GM18520 (cell line): ENCODE measurements at regions not wholly inside any gene's neighbourhood (a gene's known extent, or its start where the extent isn't known, plus 50 kb on each side); places are given as distances from the start of the nearest gene placed in this dataset.

Experiments
- ATAC-seq: cut with Tn5 transposase; IDR thresholded peaks from one replicate; pipeline ENCODE4 v1.9.1; 2021; ENCODE audit not compliant: unreplicated experiment

- ATAC-seq: no peak
These were observed 454.9 kb upstream of the CADM1 start for GRCh38 chr11:115959081-115959486.

- no peak for ATAC-seq
These were observed 454.1 kb upstream of the CADM1 start for GRCh38 chr11:115958089-115959000.

- ATAC-seq: no peak
These were observed 451.6 kb upstream of the CADM1 start for GRCh38 chr11:115955803-115956202.

DNA sequence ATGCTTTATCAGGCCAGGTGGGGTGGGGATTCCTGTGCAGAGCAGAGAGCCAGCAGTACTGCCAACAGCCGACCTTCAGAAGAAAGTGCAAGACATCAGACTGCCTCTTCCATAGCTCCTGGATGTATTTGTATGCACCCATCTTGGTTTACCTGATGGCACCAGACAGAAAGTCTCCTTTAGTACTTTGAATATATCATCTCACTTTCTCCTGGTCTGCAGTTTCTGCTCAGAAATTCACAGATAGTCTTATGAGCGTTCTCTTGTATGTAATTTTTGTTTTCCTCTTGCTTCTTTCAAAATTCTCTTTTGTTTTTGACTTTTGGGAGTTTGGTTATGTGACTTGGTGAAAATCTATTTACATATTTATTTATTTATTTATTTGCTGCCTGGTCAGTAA is 446.4 kb upstream of the CADM1 start:
- no peak for ATAC-seq

DNA sequence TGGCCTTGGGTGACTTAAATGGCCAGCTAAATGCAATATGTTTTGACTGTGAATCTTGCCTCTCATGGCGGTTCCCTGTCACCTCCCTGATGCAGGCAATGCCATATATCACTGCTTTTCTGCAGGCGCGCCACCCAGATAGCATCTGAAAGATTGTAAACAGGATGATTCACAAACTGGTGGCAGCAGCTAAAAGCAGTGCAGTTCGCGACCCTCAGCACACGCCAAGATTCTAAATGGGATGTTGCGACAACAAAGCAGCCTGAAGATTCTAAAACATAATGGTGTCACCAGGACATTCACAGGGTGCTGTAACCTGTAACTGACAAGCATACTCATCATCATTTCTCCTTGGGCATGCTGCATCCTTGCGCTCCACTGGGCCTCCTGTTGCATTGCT is 440.4 kb upstream of the CADM1 start:
- no peak for ATAC-seq

GRCh38 chr11:115942011-115942410 is 437.8 kb upstream of the CADM1 start:
- ATAC-seq: no peak

- ATAC-seq: no peak
These were observed 437.3 kb upstream of the CADM1 start for GRCh38 chr11:115941481-115941993.

DNA sequence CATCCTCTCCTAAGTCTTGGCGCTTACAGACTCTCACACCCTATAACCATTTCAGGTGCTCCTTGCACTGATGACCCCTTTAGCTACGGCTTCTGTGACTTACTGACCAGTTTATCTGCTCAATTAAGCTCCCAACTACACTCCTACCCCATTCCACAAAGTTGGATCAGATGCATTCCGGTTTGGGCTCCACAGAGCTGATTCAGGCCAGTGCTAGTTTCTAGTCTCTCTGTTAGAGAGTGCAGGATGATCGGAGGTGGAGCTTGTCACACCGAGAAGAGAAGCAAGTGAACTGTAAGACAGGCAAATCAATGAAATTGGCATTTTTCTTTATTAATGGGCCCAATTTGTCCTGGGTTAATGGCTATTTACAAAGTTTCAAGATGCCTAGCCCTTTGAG is 436.8 kb upstream of the CADM1 start:
- ATAC-seq: no peak

DNA sequence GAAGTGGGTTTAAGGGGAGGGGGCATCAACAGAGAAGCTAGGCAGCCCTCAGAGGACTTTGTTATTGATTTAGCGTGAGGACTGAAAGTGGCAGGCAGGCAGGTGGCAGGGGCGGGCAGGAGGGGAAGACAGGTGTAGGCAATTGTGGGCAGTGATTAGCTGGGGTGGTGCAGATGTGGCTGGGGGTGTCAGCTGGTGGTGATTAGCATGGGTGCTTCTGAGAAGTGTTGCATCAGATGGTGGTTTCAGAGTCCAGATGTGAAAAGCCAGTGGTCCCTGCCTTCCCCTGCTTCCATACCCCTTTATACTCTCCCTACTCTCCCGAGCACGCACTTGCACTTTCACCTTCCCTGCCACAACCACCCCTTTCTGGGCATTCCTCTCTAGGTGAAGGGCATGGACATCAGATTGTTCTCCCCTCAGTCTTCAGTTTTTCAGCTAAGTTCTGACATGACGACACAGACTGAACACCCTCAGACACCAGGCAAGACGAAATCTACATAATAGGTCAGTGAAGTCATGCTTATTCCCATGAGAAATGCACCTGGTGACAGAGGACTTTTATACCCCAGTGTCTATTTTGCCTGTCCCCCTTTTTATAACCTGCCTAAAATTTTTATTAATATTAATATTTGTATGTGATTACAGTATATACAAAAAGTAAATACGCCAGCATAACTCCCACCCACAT is 435.7 kb upstream of the CADM1 start:
- peak; percentile 51 for ATAC-seq

GRCh38 chr11:115939104-115939730 is 435.0 kb upstream of the CADM1 start:
- ATAC-seq: no peak

GRCh38 chr11:115933564-115933963 is 429.3 kb upstream of the CADM1 start:
- ATAC-seq: no peak

GRCh38 chr11:115931548-115932083 is 427.4 kb upstream of the CADM1 start:
- no peak for ATAC-seq

GRCh38 chr11:115930886-115931547 is 426.8 kb upstream of the CADM1 start:
- ATAC-seq: peak; percentile 26

DNA sequence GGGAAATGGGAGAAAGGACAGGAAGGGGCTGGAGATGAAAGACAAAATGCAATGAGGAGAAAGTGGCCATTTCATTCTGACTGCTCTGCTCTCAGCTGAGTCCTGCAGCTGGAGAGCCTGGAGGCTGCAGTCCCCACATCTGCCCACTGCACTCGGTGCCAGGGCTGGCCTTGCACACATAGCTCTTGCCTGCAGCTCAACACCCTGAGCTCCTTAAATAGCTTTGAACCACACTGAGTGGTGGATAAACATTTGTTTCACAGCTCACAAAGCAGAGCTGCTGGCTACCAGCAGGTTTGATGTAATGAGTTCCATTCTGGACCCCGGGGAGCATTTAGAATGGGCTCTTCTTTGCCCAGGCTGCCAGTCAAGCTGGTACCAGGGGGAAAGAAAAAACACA is 426.1 kb upstream of the CADM1 start:
- no peak for ATAC-seq

- peak; percentile 22 for ATAC-seq
These were observed 425.5 kb upstream of the CADM1 start for GRCh38 chr11:115929618-115930129.

DNA sequence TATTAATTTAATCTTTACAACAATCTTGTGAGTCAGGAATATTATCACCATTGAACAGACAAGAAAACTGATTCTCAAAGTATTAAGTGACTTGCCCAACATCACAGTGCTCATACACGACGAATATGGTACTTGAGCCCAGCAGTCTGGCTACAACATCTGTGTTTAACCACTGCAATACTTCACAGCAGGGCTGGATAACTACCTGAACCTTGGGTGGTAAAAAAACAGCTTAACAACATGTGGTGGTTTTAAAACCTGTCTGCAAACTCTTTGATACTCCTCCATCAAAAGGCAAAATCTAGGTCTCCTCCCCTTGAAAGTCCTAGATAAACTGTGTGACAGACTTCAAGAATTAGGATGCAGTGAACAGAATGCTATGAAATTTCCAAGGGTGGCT is 424.6 kb upstream of the CADM1 start:
- ATAC-seq: no peak

GRCh38 chr11:115927823-115928329 is 423.7 kb upstream of the CADM1 start:
- peak; percentile 29 for ATAC-seq

DNA sequence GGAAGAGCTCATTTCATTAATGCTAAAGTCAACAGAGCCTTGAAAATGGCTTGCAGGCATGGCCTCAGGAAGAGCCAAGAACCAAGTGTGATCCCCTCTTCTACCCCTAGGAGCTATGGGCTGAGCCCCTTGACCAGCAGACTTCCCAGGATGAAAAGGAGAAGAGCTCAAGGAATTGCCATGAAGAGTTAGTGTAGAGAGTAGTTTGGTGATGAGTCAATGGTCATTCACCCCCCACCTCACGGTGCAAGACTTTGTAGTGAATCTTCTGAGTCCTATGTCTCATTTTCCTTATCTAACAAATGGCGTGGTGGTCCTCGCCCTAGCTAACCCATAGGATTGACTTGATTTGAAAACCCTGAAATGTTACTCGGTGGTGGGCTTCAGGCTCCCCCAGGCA is 422.4 kb upstream of the CADM1 start:
- ATAC-seq: no peak

DNA sequence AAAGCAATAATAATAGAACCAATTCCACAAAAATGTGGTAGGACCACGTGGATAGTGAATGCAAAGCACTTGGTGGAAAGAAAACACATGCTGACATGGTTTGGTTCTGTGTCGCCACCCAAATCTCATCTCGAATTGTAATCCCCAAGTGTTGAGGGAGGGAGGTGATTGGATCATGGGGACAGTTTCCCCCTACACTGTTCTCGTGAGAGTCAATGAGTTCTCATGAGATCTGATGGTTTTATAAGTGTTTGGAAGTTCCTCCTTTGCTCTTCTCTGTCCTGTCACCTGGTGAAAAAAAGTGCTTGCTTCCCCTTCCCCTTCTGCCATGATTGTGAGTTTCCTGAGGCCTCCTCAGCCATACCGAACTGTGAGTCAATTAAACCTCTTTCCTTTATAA is 421.9 kb upstream of the CADM1 start:
- ATAC-seq: no peak

- no peak for ATAC-seq
These were observed 421.4 kb upstream of the CADM1 start for GRCh38 chr11:115925568-115926090.
